G401 (cell line): ENCODE measurements at regions not wholly inside any gene's neighbourhood (a gene's known extent, or its start where the extent isn't known, plus 50 kb on each side); places are given as distances from the start of the nearest gene placed in this dataset.

Experiments
- DNase-seq: peaks from one replicate; pipeline ENCODE4 v3.0.0-alpha.2; 2015; ENCODE audit warnings: low spot score
- in situ Hi-C: cut with HindIII; loops from 2 replicates; pipeline ENCODE4 v1.10.0; 2016; ENCODE audit warnings: low sequenced_read_pairs, mixed read lengths

DNA sequence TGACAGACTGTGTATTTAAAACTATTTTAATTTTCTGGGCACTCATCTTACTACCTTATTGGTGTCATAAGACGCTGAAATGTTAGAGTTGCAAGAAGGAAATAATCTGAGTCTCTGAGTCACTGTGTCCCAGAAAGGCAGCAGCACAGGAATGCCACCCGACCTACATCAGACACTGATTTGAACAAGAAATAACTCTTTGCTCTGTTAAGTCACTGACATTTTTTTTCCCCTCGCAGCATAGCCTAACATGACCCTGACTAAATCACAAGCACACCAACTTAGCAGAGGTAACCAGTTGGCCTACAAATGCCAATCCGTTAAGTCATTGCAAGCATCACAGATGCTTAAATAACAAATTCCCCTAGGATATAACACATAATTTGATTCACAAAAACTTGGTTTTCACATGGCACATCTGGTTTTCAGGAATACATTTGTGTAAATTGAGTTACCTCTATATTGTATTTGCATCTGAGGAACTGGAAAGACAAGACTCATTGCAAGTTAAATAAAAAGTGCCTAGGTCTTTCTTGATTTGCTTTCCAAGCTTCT is 349.1 kb downstream of the SEC16B start:
- DNase-seq = no peak

DNA sequence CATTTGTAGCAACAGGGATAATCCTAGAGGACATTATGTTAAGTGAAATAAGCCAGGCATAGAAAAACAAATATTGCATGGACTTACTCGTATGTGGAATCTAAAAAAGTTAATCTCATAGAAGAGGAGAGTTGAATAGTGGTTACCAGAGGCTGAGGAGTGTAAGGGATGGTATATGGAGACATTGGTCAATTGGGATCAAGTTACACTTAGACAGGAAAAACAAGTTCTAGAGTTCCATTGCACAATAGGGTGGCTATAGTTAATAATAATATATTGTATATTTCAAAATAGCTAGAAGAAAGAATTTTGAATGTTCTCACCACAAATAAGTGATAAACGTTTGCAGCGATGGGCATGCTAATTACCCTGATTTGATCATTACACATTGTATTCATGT is 354.6 kb downstream of the SEC16B start:
- DNase-seq = no peak
- in situ Hi-C loops = no loop called here

More for the DNA sequence above, 349.1 kb downstream of the SEC16B start:
- in situ Hi-C loops = no loop called here

DNA sequence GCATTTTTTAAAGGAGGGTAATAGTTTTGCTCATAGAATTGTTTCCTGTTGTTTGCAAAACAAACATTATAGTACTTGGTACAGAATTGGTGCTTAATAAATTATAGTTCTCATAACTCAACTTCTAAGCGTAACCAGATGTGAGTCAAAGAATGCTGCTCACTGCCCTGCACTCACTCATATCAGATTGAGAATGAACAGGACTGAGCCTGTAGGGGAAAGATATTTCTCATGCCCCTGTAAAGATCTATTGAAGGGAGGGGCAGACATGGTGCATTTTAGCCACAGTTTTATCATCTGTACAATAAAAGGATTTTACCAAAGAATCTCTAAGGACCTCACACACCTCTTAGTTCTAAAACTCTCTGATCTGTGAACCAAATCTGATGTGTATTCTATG is 358.5 kb downstream of the SEC16B start:
- DNase-seq = no peak
- in situ Hi-C loops = no loop called here

DNA sequence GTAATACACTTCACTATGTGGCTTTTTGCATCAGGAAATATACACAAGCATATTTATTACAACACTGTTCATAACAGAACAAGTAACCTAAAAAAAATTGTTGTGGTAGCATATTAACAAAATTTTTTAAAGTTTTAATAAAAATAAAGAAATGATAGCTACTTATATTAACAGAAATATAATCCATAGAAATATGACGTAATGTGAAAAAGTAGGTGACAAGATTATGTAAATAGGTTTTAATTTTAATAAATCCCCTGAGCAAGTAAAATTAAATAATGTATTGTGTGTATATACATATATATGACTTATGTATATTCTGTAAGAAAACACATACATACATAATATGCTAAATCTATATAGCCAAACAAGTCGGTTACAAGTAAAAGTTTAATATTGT is 359.9 kb downstream of the SEC16B start:
- in situ Hi-C loops = no loop called here
- DNase-seq = no peak

DNA sequence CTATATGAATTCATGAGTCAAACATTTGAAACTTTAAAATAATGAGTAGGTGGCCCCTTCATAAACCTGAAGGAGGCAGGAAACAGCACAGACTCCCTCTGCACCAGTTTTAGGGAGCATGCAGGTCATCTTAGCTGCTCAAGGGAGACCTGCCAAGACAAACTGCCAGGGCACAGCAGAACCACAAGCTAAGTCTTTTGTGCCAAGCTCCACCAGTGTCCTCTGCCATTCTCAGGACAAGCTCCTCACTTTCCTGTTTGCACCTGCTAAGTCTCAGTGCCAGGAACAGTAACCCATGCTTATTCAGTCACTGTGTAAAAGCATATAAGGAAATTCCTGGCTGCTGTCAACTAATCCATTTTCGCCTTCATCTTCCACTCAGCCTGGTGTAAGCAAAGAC is 368.9 kb downstream of the SEC16B start:
- DNase-seq = peak; percentile 10
- in situ Hi-C loops = no loop called here

DNA sequence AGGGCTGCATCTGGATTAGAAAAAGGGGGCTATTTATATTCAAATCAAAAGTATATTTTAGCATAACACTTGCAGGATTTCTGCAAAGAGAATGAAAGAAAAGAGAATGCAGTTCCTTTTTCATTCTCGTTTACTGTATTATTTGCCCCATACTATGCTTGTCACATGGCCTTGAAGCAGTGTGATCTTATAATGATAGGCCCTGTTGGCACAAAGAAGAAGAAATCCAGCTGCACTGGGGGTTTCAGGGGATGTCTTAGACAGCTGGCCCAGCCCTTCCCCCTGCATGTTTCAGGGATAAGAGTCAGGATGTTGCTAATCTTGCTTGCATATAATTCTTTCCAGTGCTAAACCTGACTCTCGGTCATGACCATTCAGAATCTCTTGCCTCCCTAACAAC is 369.5 kb downstream of the SEC16B start:
- no peak for DNase-seq
- in situ Hi-C loops = no loop called here

DNA sequence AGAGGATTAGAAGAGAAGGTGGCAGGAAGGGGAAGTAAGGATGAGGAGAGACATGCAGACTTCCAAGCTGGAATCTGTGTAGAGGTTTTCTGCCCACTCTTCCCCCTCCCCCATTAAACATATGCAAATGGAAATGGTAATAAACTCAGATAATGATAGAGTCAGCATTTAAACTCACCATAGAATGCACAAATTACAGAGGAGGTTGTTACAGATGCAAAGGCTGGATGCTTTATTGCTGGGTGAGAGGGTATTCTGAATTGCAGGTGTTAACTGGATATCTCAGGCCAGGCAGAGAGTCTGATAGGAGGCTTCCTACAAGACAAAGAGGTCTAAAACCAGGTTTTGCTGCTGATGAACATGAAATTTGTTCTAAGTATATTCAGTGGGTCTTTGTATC is 372.5 kb downstream of the SEC16B start:
- in situ Hi-C loops = no loop called here
- DNase-seq = no peak

DNA sequence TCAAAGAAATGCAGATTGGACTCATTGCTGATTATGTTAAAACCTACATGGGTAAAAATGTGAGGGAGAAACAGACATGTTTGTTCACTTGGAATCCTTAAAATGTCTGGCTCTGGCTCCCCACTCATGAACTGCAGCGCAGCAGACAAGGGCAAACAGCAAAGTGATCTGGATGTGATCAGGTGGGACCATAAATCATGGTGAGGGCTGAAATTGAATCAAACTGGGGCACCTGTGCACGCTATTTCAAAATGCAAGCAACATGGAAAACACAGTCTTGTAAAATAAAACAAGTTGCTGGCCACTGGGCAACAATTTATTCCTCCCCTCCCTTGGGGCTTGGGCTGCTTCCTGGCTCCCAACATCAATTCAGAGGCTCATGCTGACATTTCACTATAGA is 373.4 kb downstream of the SEC16B start:
- in situ Hi-C loops = no loop called here

DNA sequence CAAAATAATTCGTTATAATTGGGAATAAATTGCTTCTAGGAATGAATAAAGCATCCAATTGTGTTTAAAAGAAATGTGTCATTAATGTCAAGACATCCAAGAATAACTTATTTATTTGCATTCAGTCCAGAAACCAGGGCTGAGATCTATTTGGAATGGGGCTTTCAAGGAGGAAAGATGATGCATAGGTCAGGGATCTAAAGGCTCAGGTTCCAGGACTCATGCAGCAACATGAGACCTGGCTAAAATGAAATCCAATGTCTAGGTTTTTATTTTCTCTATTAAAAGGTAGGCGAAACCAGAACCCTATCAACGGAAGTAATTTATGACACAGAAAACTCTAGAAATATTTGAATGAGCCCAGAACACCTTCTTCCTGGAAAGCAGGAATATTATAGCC is 376.8 kb downstream of the SEC16B start:
- no peak for DNase-seq
- in situ Hi-C loops = no loop called here

More for the DNA sequence above, 373.4 kb downstream of the SEC16B start:
- DNase-seq = no peak

DNA sequence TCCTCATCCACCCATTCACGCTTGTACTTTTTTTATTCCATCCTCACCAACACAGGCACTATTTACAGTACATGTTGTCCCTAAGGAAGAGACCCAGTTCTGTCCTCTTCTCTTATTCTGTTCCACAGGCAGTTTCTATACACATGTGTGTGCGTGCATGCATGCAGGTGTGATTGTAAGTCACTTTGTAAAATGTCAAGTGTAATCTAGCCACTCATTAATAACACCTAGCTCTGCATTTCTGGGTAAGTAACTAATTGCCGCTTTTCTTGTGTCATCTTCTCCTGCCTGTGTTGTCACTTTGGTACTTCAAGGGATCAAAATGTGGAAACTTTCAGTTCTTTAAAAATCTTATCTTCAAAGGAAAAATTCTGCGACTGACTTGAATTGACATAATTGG is 377.2 kb downstream of the SEC16B start:
- in situ Hi-C loops = no loop called here
- DNase-seq = no peak

DNA sequence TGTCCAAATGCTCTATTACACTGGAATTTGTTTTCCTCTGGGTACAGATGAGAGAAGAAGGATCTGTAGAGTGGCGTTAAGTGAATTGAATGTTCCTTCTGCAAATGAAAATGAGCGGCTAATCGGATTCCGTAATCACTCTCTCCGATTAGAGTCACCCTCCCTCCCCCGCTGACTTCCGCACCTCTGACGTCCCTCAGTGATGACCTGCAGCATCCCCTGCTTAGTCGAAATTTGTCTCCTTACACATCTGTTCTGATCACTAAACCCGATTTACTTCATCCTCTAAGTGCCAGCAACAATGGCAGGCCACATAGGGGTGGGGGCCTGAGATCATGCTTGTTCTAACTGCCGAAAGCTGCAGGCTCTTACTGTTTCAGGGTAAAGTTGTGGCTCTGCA is 378.7 kb downstream of the SEC16B start:
- DNase-seq = no peak

DNA sequence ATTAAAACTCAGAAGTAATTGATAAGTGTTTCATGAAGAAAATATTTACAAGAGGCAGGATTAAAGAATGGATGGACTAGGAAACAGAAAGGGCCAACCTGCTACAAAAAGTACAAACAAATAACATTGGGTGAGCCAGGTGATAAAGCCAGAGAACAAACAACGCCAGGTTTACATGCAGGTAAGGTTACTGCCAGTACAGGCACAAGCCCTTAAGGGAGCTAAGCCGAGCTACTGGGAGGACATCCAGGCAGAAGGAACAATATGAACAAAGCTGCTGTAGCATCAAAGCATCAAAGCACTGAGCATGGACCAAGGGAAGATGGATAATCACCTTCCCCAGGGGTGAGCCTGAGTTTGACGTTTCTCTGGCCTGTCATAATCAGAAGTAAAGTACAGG is 380.7 kb downstream of the SEC16B start:
- no peak for DNase-seq
- in situ Hi-C loops = no loop called here

More for the DNA sequence above, 378.7 kb downstream of the SEC16B start:
- in situ Hi-C loops = no loop called here

DNA sequence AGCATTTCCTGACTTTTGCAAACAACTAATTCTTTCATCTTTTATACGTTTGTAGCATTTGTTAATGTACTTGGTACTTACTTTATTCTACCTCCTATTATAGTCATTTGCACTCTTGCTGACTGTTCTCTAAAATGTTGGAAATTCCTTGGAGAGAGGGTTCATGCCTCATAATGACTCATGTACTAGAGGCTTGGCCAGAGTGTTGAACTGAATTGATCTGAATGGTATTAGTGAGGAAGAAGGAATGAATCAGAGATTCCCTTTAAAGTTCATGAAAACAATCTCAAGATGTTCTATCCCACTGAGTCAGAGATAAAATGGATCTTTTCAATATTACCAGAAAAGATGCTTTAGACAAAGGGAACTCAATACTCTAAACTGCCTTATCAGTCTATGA is 383.4 kb downstream of the SEC16B start:
- no peak for DNase-seq
- in situ Hi-C loops = no loop called here

DNA sequence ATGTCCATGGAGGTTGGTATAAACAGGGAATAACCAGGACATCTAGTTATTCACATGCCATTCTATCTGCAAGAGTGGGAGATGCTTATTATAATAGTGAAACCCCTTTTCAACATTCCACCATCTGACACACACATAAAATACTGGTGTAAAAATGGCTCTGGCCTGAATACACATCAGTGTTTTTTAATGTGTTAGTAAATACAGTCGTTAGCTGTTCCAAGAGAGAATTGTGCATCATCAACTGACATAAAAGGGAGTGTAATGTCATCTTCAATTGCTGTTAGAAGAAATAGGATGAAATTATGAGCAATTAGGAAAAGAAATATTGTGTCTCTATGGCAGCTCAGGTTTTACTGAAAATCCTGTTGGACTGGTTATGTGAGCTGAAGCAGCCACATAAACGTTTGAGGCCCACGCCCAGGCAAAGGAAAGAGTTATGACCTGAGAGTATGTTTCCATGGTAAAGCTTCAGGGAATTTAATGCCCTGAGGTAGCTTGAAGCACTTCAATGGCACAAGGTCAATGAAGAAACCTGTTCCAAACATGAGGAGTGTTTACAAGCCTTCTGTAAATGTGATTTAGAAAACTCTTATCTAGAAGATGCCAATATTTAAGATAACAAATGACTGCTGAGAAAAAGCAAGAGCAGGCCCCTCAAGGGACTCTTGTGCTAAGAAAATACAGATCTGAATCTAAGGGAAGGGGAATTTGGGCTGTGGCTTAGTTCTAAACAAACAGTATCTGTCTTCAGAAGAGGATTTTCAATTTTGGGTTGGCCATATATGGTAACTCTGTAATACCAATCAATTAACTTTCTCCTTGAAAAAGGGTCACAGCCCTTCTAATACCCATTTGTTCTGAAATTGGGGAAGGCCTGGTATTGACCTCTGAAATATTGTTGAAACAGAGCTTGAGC is 384.3 kb downstream of the SEC16B start:
- no peak for DNase-seq
- in situ Hi-C loops = no loop called here

DNA sequence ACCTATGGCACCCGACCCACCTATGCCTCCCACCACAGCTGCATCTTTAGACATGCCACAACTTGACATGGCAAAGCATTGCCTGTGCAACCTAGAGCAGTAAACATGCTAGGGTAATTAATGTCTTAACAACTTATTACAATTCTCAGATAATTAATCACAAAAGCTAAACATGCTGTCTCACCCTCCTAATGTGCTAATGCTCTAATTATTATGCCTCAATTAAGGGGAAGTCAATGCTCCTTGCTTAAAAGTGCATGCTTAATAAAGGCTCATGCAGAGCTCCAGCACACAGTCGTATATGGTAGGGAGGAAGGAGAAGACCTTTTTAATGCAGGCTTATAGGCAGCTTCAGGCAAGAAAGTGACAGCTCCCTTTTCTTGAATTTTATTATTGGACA is 396.0 kb downstream of the SEC16B start:
- no peak for DNase-seq
- in situ Hi-C loops = no loop called here

DNA sequence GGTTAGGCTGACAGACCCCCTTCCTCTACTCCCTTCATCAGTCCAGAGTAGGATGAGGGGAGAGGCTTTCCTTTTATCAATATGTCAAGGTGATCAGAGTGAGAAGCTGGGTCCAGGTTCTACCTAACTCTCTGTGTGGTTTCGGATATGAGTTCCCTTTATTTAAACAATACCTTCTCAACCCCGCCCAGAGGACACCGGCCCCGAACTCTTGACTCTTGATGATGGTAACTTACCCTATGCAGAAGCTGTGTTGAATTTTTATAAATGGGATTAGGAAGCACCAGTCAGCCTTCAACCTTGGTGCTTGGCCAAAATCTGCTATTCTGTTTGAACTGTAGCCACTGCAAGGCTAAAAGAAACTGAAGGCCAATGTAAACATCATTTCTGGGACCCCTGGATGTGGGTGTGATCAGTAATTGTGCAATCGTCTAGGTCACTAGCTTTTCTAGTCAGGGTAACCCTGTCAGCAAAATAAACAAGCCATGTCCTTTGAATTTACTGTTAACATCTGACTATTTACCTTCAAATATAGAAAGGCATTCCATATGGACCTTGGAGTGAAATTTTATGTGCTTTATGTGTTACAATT is 398.3 kb downstream of the SEC16B start:
- in situ Hi-C loops = no loop called here
- DNase-seq = no peak

DNA sequence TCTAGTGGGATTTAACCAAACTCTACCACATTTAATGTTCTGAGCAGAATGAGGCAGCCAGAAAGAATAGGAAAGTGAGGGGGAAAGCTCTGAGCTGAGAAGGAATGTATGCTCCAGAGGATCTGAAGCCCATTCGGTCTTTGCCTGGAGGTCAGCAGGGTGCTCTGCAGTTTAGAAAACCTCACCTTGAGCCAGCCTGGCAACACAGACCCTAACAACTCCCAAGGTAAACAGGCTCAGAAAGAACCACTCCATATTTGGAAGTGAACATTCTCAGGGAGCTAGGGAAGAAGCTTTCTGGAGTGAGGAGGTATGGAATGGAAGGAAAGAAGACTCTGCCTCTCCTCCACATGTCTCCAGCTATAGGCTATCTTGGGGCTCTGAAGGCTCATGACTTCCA is 398.8 kb downstream of the SEC16B start:
- no peak for DNase-seq
- in situ Hi-C loops = no loop called here

DNA sequence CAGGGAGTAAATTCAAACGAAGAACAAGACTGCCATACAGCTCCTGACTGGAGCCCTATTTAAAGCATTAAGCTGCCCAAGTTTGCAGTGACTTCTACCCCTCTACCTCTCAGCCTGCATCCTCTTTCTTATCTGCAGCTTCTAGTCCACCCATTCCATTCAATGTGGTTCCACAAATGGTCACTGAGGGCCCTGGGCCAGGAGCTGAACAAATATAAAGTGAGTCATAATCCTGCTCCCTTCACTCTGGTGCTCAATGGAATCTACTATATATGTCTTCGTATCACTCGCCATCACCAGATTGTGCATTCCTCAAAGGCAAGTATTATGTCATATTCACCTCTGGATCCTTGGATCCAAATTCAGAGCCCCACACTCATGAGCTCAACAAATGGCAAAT is 398.7 kb downstream of the BRINP2 start:
- in situ Hi-C loops = no loop called here
- DNase-seq = no peak

DNA sequence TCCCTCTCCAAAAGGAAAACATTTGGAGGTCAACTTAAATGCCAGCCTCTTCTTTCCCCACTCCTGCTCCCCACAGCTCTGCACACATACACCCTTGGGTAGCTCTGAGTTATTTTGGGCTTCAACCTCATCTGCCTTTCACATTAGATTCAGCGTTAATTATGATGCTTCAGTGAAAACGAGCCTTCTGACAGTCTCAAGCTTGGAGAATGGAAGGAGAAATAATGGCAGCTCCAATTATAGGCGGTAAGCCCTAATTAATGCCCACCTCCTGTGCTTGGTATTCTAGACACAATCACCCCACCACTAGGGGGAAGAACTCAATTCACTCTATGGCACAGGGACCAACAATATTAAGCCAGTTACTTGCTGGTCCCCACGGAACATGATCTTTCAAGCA is 397.9 kb downstream of the BRINP2 start:
- in situ Hi-C loops = no loop called here
- no peak for DNase-seq

DNA sequence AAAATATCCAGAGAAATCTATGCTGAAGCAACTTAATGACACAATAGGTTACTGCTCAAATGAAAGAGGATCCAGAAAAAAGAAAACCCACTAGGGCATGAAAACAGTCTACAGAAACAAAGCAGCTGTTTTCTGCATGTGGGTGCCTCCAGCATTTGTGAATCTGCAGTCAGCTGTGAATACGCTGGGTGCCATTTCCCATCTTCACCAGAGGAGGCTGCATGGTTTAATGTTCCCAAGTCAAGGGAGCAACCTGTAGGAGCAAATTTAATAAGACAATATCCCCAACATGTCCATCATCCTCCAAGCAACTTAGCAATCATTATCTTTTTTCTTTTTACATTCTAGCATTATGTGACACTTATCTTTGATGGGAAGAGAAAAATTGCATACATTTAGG is 396.6 kb downstream of the BRINP2 start:
- in situ Hi-C loops = no loop called here
- no peak for DNase-seq

DNA sequence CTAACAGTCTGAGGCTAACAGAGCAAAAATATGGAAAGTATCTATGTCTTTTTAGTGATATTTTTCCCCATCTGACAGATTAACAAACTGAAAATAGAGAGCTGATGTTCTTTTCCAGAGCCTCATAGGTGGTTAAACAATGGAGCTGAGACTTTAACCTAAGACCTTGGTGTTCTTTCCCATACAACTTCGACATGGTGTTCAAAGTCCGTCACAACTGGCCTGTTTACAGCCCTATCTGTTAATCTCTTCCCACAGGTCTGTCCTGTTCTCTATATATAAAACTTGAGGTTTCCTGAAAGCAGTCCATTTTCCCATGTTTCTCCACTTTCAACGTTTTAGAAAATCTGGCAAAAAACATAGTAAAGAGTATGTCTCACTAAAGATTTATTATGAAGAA is 395.7 kb downstream of the BRINP2 start:
- no peak for DNase-seq
- in situ Hi-C loops = no loop called here
